Naive thymus-derived CD4-positive, alpha-beta T cell (primary cell): ENCODE measurements at regions not wholly inside any gene's neighbourhood (a gene's known extent, or its start where the extent isn't known, plus 50 kb on each side); places are given as distances from the start of the nearest gene placed in this dataset.
"Not testable (repeated sequence)": the region's sequence is repeated elsewhere in the genome, so short reads cannot be mapped to it uniquely, and the experiment has no call there.

Source experiments
- ATAC-seq: fragments of 150-1000 bp; cut with Tn5 transposase; 2 replicates; pipeline ENCODE4 v1.10.0; 2021; ENCODE audit warnings: mild to moderate bottlenecking, moderate library complexity
- CTCF ChIA-PET: fragments of 350-600 bp; sonication (Branson Sonifier 250); formaldehyde crosslinking; loops from one replicate; lab custom pipeline; 2021; ENCODE audit warnings: antibody characterized with exemption; lab: Charles Lee
- POLR2A ChIA-PET: fragments of 350-600 bp; sonication (Branson Sonifier 250); formaldehyde crosslinking; loops from one replicate; lab custom pipeline; 2021; ENCODE audit warnings: antibody characterized with exemption, inconsistent platforms; lab: Charles Lee
- DNase-seq, 9 donors: peaks; one replicate each; pipeline versions ENCODE4 v3.0.0 to v3.0.0-alpha.2; 2020 to 2022; ENCODE audit warnings: mixed read lengths in 1 of 9
- H3K27ac ChIP-seq: one replicate; pipeline ENCODE4 v1.7.0; 2013; ENCODE audit warnings: mild to moderate bottlenecking, low read depth, low read length, moderate library complexity
- H3K27me3 ChIP-seq, 2 donors: one replicate each; pipeline ENCODE4 v1.7.0; 2013; ENCODE audit warnings: low read length in 2 of 2, mild to moderate bottlenecking in 2 of 2, moderate library complexity in 2 of 2; ENCODE audit not compliant: control insufficient read depth in 2 of 2, insufficient read depth in 2 of 2
- H3K36me3 ChIP-seq, 3 experiments: 1 replicate in 2 of 3; 2 replicates in 1 of 3; pipeline ENCODE4 v1.7.0; 2013; ENCODE audit warnings: low read length in 3 of 3, mild to moderate bottlenecking in 3 of 3, moderate library complexity in 1 of 3; ENCODE audit not compliant: insufficient read depth in 3 of 3, control insufficient read depth in 2 of 3
- H3K4me1 ChIP-seq, 2 donors: one replicate each; pipeline ENCODE4 v1.7.0; 2013; ENCODE audit warnings: low read length in 2 of 2, mild to moderate bottlenecking in 2 of 2, moderate library complexity in 1 of 2; ENCODE audit not compliant: control insufficient read depth in 2 of 2, insufficient read depth in 2 of 2
- H3K4me3 ChIP-seq: 2 replicates; pipeline ENCODE4 v1.7.0; 2013; ENCODE audit warnings: mild to moderate bottlenecking, low read length
- H3K9me3 ChIP-seq, 3 experiments: 1 replicate in 2 of 3; 2 replicates in 1 of 3; pipeline ENCODE4 v1.7.0; 2013; ENCODE audit warnings: low read length in 3 of 3; ENCODE audit not compliant: control insufficient read depth in 2 of 3
- H3K27ac Mint-ChIP-seq, 9 donors: one replicate each; pipeline ENCODE4 v1.8.0; 2020 to 2022; ENCODE audit warnings: mixed read lengths in 9 of 9, mild to moderate bottlenecking in 8 of 9, moderate library complexity in 5 of 9, inconsistent platforms in 2 of 9
- H3K27me3 Mint-ChIP-seq, 5 donors: one replicate each; pipeline ENCODE4 v1.8.0; 2021 to 2022; ENCODE audit warnings: mixed read lengths in 5 of 5, mild to moderate bottlenecking in 1 of 5
- H3K36me3 Mint-ChIP-seq, 5 donors: one replicate each; pipeline ENCODE4 v1.8.0; 2020 to 2022; ENCODE audit warnings: mixed read lengths in 5 of 5, mild to moderate bottlenecking in 3 of 5, inconsistent platforms in 1 of 5
- H3K4me1 Mint-ChIP-seq, 7 donors: one replicate each; pipeline ENCODE4 v1.8.0; 2020 to 2022; ENCODE audit warnings: mixed read lengths in 7 of 7, mild to moderate bottlenecking in 3 of 7, inconsistent platforms in 1 of 7
- H3K4me3 Mint-ChIP-seq, 10 donors: one replicate each; pipeline ENCODE4 v1.8.0; 2020 to 2022; ENCODE audit warnings: mild to moderate bottlenecking in 10 of 10, mixed read lengths in 10 of 10, moderate library complexity in 6 of 10, inconsistent platforms in 2 of 10
- H3K9me3 Mint-ChIP-seq, 11 donors: one replicate each; pipeline ENCODE4 v1.8.0; 2020 to 2022; ENCODE audit warnings: mixed read lengths in 11 of 11, mild to moderate bottlenecking in 4 of 11, inconsistent platforms in 1 of 11, moderate library complexity in 1 of 11
- intact Hi-C, 2 donors: fragments of 100-400 bp; cut with micrococcal nuclease; formaldehyde crosslinking; loops; one replicate each; pipeline ENCODE4 v1.15.1; 2023

GRCh38 chr11:98411777-98412176, 609.0 kb upstream of the CNTN5 start:
- intact Hi-C loops, result no loop called here

GRCh38 chr11:98417256-98417755, 603.4 kb upstream of the CNTN5 start:
- Histone ChIP-seq H3K27ac (no peak overlapping the region), H3K4me3 (no peak overlapping the region), H3K36me3 (no peaks in the 10 kb centered on the region), H3K27me3 (no peaks in the 10 kb centered on the region), H3K4me1 (no peaks in the 10 kb centered on the region), H3K9me3 (peaks cover 0 to 3% (median 0%) of the 10 kb centered on the region in 3 experiments)
- ChIA-PET POLR2A (no interaction called here), CTCF (interaction anchor here (0.7 kb wide), 1 partner anchor 58 kb away, joined by 3 read pairs; no protein-coding TSS in a partner anchor)
- H3K4me3 Mint-ChIP-seq, result no peak overlapping the region
- no peak overlapping the region for H3K27ac Mint-ChIP-seq
- no peaks in the 10 kb centered on the region for H3K27me3 Mint-ChIP-seq
- DNase-seq, result no peak
- no peaks in the 10 kb centered on the region for H3K4me1 Mint-ChIP-seq
- H3K36me3 Mint-ChIP-seq, result no peaks in the 10 kb centered on the region
- intact Hi-C loops, result no loop called here
- peaks cover 0 to 14% (median 7%) of the 10 kb centered on the region in 11 donors for H3K9me3 Mint-ChIP-seq
- no peak for ATAC-seq

More at GRCh38 chr11:98411777-98412176, 609.0 kb upstream of the CNTN5 start:
- no peak overlapping the region for H3K27ac Mint-ChIP-seq
- no peak overlapping the region for H3K4me3 ChIP-seq
- H3K36me3 ChIP-seq, result no peaks in the 10 kb centered on the region
- DNase-seq (no peak), ATAC-seq (no peak)
- no peaks in the 10 kb centered on the region for H3K4me1 Mint-ChIP-seq
- ChIA-PET POLR2A (no interaction called here), CTCF (no interaction called here)
- H3K4me1 ChIP-seq, result no peaks in the 10 kb centered on the region
- H3K27ac ChIP-seq, result no peak overlapping the region
- no peaks in the 10 kb centered on the region for H3K36me3 Mint-ChIP-seq
- no peak overlapping the region for H3K4me3 Mint-ChIP-seq
- H3K27me3 Mint-ChIP-seq, result no peaks in the 10 kb centered on the region
- peaks cover 0 to 7% (median 0%) of the 10 kb centered on the region in 11 donors for H3K9me3 Mint-ChIP-seq
- no peaks in the 10 kb centered on the region for H3K9me3 ChIP-seq
- no peaks in the 10 kb centered on the region for H3K27me3 ChIP-seq

- Histone ChIP-seq H3K27me3 (no peaks in the 10 kb centered on the region), H3K27ac (no peak overlapping the region), H3K36me3 (no peaks in the 10 kb centered on the region), H3K4me1 (no peaks in the 10 kb centered on the region), H3K9me3 (peaks cover 0 to 6% (median 0%) of the 10 kb centered on the region in 3 experiments), H3K4me3 (no peak overlapping the region)
- intact Hi-C loops, result no loop called here
- CTCF ChIA-PET, result no interaction called here
- Mint-ChIP-seq H3K27me3 (no peaks in the 10 kb centered on the region), H3K9me3 (peaks cover 11 to 25% (median 14%) of the 10 kb centered on the region in 11 donors), H3K36me3 (no peaks in the 10 kb centered on the region), H3K27ac (no peak overlapping the region), H3K4me1 (no peaks in the 10 kb centered on the region), H3K4me3 (no peak overlapping the region)
- POLR2A ChIA-PET, result no interaction called here
- ATAC-seq (no peak), DNase-seq (no peak)
Observed at GRCh38 chr11:98423933-98424332, 596.8 kb upstream of the CNTN5 start.

- H3K9me3 ChIP-seq, ATAC-seq, DNase-seq, intact Hi-C loops, H3K27ac Mint-ChIP-seq, H3K27me3 Mint-ChIP-seq, CTCF ChIA-PET, H3K27ac ChIP-seq, H3K36me3 Mint-ChIP-seq, H3K4me1 Mint-ChIP-seq, H3K4me3 Mint-ChIP-seq, H3K27me3 ChIP-seq, H3K36me3 ChIP-seq, H3K4me1 ChIP-seq, H3K4me3 ChIP-seq, POLR2A ChIA-PET: not testable (repeated sequence)
- peaks cover 11 to 28% (median 18%) of the 10 kb centered on the region in 11 donors for H3K9me3 Mint-ChIP-seq
Observed at GRCh38 chr11:98424773-98425172, 596.0 kb upstream of the CNTN5 start.

- Mint-ChIP-seq H3K27me3 (no peaks in the 10 kb centered on the region), H3K27ac (no peak overlapping the region), H3K9me3 (peaks cover 0 to 47% (median 18%) of the 10 kb centered on the region in 11 donors), H3K4me3 (no peak overlapping the region), H3K36me3 (no peaks in the 10 kb centered on the region), H3K4me1 (no peaks in the 10 kb centered on the region)
- H3K27ac ChIP-seq, result no peak overlapping the region
- intact Hi-C loops, result no loop called here
- no peaks in the 10 kb centered on the region for H3K36me3 ChIP-seq
- POLR2A ChIA-PET, result no interaction called here
- CTCF ChIA-PET, result no interaction called here
- ATAC-seq (no peak), DNase-seq (no peak)
- H3K9me3 ChIP-seq, result peaks cover 0 to 6% (median 0%) of the 10 kb centered on the region in 3 experiments
- H3K4me1 ChIP-seq, result no peaks in the 10 kb centered on the region
- H3K4me3 ChIP-seq, result no peak overlapping the region
- H3K27me3 ChIP-seq, result no peaks in the 10 kb centered on the region
Observed at GRCh38 chr11:98431463-98432359, 589.0 kb upstream of the CNTN5 start.

- Mint-ChIP-seq H3K36me3 (no peaks in the 10 kb centered on the region), H3K27ac (no peak overlapping the region), H3K9me3 (peaks cover 2 to 41% (median 10%) of the 10 kb centered on the region in 11 donors), H3K4me3 (no peak overlapping the region), H3K4me1 (no peaks in the 10 kb centered on the region), H3K27me3 (no peaks in the 10 kb centered on the region)
- no peaks in the 10 kb centered on the region for H3K4me1 ChIP-seq
- ChIA-PET POLR2A (no interaction called here), CTCF (no interaction called here)
- H3K27ac ChIP-seq, result no peak overlapping the region
- ATAC-seq, result no peak
- no peaks in the 10 kb centered on the region for H3K9me3 ChIP-seq
- H3K4me3 ChIP-seq, result no peak overlapping the region
- DNase-seq, result no peak
- no peaks in the 10 kb centered on the region for H3K36me3 ChIP-seq
- intact Hi-C loops, result no loop called here
- no peaks in the 10 kb centered on the region for H3K27me3 ChIP-seq
Observed at GRCh38 chr11:98434296-98434695, 586.5 kb upstream of the CNTN5 start.
